GM19035 (cell line): ENCODE measurements at regions not wholly inside any gene's neighbourhood (a gene's known extent, or its start where the extent isn't known, plus 50 kb on each side); places are given as distances from the start of the nearest gene placed in this dataset.
"Not testable (repeated sequence)": the region's sequence is repeated elsewhere in the genome, so short reads cannot be mapped to it uniquely, and the experiment has no call there.

Experiments
- ATAC-seq: cut with Tn5 transposase; IDR thresholded peaks from one replicate; pipeline ENCODE4 v1.9.1; 2021; ENCODE audit not compliant: unreplicated experiment

- ATAC-seq = no peak
Measured at GRCh38 chr13:88817560-88817959, 1146.4 kb downstream of the SLITRK5 start.

DNA sequence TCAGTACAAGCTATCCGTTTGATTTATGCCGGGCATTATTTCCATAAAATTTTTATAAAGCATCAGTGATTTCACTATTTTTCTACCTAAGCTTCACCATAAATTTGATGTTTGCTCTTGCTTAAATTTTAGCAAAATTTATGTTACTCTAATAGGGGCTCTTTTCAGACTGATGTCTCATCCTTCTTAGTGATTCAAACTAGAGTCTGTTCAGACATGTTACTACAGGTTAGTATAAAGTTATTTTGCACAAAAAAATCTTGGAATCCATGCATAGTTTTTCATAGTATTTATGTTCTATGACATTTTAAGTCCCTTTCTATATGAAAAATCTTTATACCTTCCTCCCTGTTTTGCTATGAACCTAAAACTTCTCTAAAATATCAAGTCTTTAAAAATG lies 1151.9 kb downstream of the SLITRK5 start:
- ATAC-seq = no peak

GRCh38 chr13:88824218-88824617 lies 1153.0 kb downstream of the SLITRK5 start:
- no peak for ATAC-seq

- no peak for ATAC-seq
Measured at GRCh38 chr13:88840085-88840484, 1168.9 kb downstream of the SLITRK5 start.

GRCh38 chr13:88852293-88852692 lies 1181.1 kb downstream of the SLITRK5 start:
- ATAC-seq = not testable (repeated sequence)

DNA sequence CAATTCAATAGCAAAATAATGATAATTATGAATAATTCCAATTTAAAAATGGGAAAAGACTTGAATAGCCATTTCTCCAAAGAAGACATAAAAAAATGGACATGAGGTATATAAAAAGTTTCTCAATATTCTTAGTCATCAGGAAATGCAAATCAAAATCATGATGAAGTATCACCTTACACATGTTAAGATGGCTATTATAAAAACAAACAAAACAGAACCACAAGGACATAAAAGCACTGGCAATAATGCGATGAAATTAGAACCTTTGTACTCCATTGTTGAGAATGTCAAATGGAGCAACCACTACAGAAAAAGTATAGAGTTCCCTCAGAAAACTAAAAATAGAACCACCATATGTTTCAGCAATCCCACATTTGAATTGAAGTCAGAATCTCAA lies 1186.1 kb downstream of the SLITRK5 start:
- no peak for ATAC-seq

DNA sequence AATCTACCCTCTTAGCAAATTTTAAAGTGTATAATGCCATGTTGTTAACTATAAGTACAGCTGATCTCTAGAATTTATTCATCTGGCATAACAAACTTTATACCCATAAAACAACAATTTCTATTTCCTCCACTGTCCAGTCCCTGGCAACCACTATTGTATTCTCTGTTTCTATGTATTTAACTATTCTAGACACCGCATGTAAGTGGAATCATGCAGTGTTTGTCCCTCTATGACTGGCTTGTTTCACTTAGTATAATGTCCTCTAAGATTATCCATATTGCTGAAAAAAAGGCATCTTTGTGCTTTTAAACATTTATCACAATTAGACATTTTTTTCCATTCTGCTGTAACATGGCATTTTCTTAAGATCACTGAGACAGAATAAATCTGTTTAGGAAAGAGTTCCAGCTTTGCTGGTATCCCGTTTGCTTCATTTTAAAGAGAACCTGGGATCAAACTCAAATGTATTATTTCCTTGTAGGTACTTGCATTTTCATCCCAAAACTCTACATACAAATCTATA lies 1191.0 kb downstream of the SLITRK5 start:
- ATAC-seq = no peak

- ATAC-seq = no peak
Measured at GRCh38 chr13:88863116-88863515, 1191.9 kb downstream of the SLITRK5 start.

DNA sequence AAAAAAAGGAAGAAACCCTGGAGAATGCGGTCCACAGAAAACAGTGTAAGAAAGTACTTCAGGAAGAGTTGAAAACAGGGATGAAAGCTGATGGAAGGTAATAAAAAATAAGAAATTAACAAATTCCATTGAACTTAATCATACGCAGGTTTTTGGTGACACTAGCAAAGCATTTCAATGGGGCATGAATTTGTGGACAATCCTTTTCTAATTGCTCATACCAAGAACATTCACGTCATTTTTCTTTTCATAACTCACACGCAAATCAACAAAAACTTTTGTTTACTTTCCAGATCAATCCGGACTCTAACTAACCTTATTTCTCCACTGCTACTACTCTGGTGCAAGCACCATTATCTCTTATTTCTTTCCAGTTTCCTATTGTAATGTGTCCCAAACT lies 1195.0 kb downstream of the SLITRK5 start:
- no peak for ATAC-seq

- no peak for ATAC-seq
Measured at GRCh38 chr13:88883741-88884140, 1212.6 kb downstream of the SLITRK5 start.

DNA sequence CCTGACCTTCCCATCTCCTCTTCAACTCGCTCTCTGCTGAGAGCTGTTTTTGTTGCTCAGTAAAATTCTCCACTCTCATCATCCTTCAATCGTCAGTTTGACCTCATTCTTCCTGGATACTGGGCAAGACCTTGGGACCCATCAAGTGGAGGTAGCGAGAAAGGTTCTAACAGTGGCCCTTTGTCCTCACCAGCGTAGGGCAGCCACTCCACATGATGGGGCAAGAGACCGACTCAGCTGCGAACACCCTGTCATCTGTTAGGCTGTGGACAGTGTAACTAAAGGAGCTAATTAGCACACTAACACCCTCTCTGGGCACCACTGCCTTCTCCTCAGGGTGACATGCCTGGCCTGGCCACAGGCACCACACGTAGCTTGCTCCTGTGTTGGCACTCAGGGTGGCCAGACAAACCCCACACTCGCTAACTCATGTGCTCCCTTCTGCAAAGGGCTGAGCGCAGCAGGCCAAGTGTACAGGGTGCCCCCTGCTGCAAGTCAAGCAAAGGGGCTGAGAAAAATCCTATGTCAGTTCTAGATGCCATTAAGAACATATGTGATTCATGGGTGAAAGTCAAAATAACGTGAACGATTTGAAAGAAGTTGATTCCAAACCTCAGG lies 1216.0 kb downstream of the SLITRK5 start:
- ATAC-seq = no peak

- no peak for ATAC-seq
Measured at GRCh38 chr13:88895261-88895941, 1224.2 kb downstream of the SLITRK5 start.

- no peak for ATAC-seq
Measured at GRCh38 chr13:88896466-88896865, 1225.3 kb downstream of the SLITRK5 start.

DNA sequence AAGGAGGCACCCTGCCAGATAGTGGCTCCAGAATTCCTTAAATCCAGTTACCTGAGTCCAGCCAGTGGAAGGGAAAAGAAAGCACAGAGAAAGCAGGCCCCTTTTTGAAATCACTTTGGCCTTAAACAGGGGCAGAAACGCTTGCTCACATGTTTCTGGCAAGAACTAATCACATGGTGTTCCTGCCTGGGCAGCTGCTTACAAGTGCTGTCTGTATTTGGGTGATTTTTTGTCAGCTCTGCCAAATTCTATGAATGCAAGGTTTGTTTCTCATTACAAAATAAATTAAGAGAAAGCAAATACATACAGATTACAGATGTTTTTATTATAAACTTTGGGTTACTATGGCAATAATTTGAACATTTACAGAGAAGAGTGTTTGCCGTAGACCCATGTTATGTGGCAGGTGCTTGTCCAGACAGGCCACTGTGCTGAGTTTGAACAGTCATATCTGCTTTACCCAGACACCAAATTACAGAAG lies 1237.8 kb downstream of the SLITRK5 start:
- ATAC-seq = no peak

DNA sequence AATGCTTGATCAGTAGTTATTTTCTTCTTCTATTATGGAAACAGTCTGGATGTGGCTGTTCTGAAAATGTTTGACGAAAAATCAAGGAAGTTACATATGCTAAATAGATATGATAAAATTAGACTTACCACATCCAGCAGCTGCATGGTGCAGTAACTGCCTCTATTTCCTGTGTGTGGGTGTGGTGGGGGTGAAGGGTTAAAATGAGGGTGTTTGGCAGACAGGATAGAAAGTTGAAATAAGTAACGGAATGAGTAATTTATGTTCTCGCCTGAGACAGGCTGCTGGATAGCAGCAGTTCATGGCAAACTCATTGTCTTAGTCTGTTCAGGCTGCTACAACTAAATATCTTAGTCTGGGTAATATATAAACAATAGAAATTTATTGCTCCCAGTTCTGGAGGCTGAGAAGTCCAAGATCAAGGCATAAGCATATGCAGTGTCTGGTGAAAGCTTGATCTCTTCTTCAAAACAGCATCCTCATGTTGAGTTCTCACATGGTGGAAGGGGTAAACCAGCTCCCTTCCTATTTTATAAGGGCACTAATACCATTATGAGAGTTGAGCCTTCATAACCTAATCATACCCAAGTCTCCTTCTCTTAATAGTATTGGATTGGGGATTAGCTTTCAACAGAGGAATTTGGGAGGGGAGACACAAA lies 1248.9 kb downstream of the SLITRK5 start:
- no peak for ATAC-seq

GRCh38 chr13:88925954-88926353 lies 1254.8 kb downstream of the SLITRK5 start:
- ATAC-seq = no peak

- ATAC-seq = no peak
Measured at GRCh38 chr13:88926890-88927502, 1255.8 kb downstream of the SLITRK5 start.

DNA sequence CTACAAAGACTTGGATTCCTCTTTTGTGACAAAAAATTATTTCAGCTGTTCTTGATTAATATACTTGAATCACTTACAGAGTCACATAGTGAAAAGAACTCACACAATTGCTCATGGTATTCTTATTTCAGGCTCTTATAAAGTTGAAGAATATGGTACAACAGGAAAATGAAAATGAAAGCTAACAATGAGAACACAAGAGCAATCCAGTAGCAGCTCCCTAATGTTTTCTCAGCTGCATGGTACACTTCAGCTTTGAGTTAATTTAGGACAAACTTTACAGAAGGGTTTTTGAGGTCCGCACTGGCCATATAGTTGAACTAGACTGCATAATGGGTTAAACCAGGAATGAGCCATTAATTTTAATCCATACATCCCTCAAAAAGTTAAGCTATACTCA lies 1261.8 kb downstream of the SLITRK5 start:
- no peak for ATAC-seq

GRCh38 chr13:88937384-88937783 lies 1266.2 kb downstream of the SLITRK5 start:
- no peak for ATAC-seq

- ATAC-seq = no peak
Measured at GRCh38 chr13:88945793-88946192, 1274.6 kb downstream of the SLITRK5 start.

DNA sequence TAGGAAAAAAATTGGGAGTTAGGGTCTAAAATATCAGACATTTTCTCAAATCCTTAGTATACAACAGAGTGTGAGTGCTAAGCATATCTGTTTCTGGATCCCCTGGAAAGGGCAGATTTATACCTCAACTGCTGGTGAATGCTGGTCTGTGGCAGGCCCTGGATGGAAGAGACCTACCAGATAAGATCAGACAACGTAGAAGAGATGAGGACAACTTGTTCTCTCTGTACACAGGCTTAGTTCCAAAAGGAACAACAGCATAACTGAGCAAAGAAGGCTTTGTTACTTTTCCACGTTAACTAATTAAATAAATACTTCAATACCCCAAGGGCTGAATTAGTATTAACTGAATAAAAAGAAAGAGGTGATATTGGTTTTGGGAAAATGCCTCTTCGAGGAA lies 1277.3 kb downstream of the SLITRK5 start:
- no peak for ATAC-seq

- ATAC-seq = no peak
Measured at GRCh38 chr13:88958821-88959220, 1287.7 kb downstream of the SLITRK5 start.
